Neural cell (in vitro differentiated cells): ENCODE measurements at regions not wholly inside any gene's neighbourhood (a gene's known extent, or its start where the extent isn't known, plus 50 kb on each side); places are given as distances from the start of the nearest gene placed in this dataset.

Experiments
- EP300 ChIP-seq: fragments of 450-650 bp; conservative IDR thresholded peaks from 2 replicates; pipeline ENCODE4 v1.6.1; 2014; ENCODE audit warnings: antibody characterized with exemption, mild to moderate bottlenecking, moderate library complexity; ENCODE audit not compliant: poor library complexity, severe bottlenecking
- EZH2 ChIP-seq: fragments of 200-600, 300-800 bp; shearing (Covaris generic), sonication (generic); IDR thresholded peaks from 2 replicates; pipeline ENCODE4 v1.6.1; 2014; ENCODE audit warnings: antibody characterized with exemption, low read length, borderline replicate concordance, mild to moderate bottlenecking; ENCODE audit not compliant: insufficient read depth, poor library complexity, severe bottlenecking
- MXI1 ChIP-seq: fragments of 450-650 bp; conservative IDR thresholded peaks from 2 replicates; pipeline ENCODE4 v1.6.1; 2014; ENCODE audit warnings: antibody characterized with exemption, mild to moderate bottlenecking; ENCODE audit not compliant: poor library complexity, severe bottlenecking
- POLR2AphosphoS5 ChIP-seq: IDR thresholded peaks from 2 replicates; pipeline ENCODE4 v1.6.1; 2012
- RAD21 ChIP-seq: fragments of 450-650 bp; conservative IDR thresholded peaks from 2 replicates; pipeline ENCODE4 v1.6.1; 2014; ENCODE audit warnings: antibody characterized with exemption, mild to moderate bottlenecking, moderate library complexity
- SMC3 ChIP-seq: fragments of 450-650 bp; conservative IDR thresholded peaks from 2 replicates; pipeline ENCODE4 v1.6.1; 2014; ENCODE audit warnings: antibody characterized with exemption, mild to moderate bottlenecking, moderate library complexity; ENCODE audit not compliant: poor library complexity
- TAF1 ChIP-seq: IDR thresholded peaks from 2 replicates; pipeline ENCODE4 v1.6.1; 2012; ENCODE audit warnings: low read depth
- TF ChIP-seq, protein P1 (sequence below): fragments of 450-650 bp; IDR thresholded peaks from 2 replicates; pipeline ENCODE4 v1.5.1; 2014; ENCODE audit warnings: antibody characterized with exemption, mild to moderate bottlenecking, moderate library complexity; ENCODE audit not compliant: poor library complexity, severe bottlenecking
- TF ChIP-seq, protein P2 (sequence below): IDR thresholded peaks from 2 replicates; pipeline ENCODE4 v1.6.1; 2012; ENCODE audit warnings: borderline replicate concordance

DNA sequence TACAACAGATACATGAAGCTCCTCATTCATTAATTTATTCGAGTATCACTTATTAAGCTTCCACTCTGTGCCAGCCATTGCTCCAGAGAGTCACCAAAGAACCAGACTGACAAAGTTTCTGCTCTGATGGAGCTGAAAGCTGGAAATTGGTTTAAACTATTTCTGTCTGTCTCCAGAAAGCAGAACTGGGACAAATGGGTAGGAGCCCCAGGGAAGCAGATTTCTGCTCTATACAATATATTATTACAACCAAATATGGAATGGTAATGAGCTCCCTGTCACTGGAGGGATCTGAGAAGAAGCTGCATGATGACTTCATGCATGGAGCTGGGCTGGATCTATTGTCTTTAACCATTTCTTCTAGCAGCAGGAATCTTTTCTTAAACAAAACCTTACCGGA is 165.4 kb upstream of the ADO start:
- TF ChIP-seq TAF1 (no peak), EZH2 (no peak), POLR2AphosphoS5 (no peak), MXI1 (no peak), EP300 (no peak), SMC3 (no peak), RAD21 (no peak)
- TF ChIP-seq, protein P1, sequence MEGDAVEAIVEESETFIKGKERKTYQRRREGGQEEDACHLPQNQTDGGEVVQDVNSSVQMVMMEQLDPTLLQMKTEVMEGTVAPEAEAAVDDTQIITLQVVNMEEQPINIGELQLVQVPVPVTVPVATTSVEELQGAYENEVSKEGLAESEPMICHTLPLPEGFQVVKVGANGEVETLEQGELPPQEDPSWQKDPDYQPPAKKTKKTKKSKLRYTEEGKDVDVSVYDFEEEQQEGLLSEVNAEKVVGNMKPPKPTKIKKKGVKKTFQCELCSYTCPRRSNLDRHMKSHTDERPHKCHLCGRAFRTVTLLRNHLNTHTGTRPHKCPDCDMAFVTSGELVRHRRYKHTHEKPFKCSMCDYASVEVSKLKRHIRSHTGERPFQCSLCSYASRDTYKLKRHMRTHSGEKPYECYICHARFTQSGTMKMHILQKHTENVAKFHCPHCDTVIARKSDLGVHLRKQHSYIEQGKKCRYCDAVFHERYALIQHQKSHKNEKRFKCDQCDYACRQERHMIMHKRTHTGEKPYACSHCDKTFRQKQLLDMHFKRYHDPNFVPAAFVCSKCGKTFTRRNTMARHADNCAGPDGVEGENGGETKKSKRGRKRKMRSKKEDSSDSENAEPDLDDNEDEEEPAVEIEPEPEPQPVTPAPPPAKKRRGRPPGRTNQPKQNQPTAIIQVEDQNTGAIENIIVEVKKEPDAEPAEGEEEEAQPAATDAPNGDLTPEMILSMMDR, result no peak
- TF ChIP-seq, protein P2, sequence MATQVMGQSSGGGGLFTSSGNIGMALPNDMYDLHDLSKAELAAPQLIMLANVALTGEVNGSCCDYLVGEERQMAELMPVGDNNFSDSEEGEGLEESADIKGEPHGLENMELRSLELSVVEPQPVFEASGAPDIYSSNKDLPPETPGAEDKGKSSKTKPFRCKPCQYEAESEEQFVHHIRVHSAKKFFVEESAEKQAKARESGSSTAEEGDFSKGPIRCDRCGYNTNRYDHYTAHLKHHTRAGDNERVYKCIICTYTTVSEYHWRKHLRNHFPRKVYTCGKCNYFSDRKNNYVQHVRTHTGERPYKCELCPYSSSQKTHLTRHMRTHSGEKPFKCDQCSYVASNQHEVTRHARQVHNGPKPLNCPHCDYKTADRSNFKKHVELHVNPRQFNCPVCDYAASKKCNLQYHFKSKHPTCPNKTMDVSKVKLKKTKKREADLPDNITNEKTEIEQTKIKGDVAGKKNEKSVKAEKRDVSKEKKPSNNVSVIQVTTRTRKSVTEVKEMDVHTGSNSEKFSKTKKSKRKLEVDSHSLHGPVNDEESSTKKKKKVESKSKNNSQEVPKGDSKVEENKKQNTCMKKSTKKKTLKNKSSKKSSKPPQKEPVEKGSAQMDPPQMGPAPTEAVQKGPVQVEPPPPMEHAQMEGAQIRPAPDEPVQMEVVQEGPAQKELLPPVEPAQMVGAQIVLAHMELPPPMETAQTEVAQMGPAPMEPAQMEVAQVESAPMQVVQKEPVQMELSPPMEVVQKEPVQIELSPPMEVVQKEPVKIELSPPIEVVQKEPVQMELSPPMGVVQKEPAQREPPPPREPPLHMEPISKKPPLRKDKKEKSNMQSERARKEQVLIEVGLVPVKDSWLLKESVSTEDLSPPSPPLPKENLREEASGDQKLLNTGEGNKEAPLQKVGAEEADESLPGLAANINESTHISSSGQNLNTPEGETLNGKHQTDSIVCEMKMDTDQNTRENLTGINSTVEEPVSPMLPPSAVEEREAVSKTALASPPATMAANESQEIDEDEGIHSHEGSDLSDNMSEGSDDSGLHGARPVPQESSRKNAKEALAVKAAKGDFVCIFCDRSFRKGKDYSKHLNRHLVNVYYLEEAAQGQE, result no peak
